Neuronal stem cell (in vitro differentiated cells): ENCODE measurements at regions not wholly inside any gene's neighbourhood (a gene's known extent, or its start where the extent isn't known, plus 50 kb on each side); places are given as distances from the start of the nearest gene placed in this dataset.

Experiments
- DNase-seq: peaks from one replicate; pipeline ENCODE4 v3.0.0-alpha.2; 2013; ENCODE audit warnings: low spot score
- H2AFZ ChIP-seq: one replicate; pipeline ENCODE4 v1.6.1; 2013; ENCODE audit warnings: mild to moderate bottlenecking, low read length, inconsistent platforms
- H2AK5ac ChIP-seq: 2 replicates; pipeline ENCODE4 v1.6.1; 2013; ENCODE audit warnings: low read depth, mild to moderate bottlenecking, inconsistent platforms, low read length, moderate library complexity, mixed read lengths
- H2BK120ac ChIP-seq: 2 replicates; pipeline ENCODE4 v1.6.1; 2013; ENCODE audit warnings: low read depth, mild to moderate bottlenecking, inconsistent platforms, low read length, moderate library complexity, mixed read lengths
- H2BK12ac ChIP-seq: one replicate; pipeline ENCODE4 v1.6.1; 2013; ENCODE audit warnings: low read length, inconsistent platforms
- H2BK15ac ChIP-seq: 2 replicates; pipeline ENCODE4 v1.6.1; 2013; ENCODE audit warnings: mild to moderate bottlenecking, low read length, inconsistent platforms, mixed read lengths
- H2BK5ac ChIP-seq: one replicate; pipeline ENCODE4 v1.6.1; 2013; ENCODE audit warnings: inconsistent platforms, mild to moderate bottlenecking, low read length, moderate library complexity
- H3K14ac ChIP-seq: one replicate; pipeline ENCODE4 v1.6.1; 2013; ENCODE audit warnings: low read length, inconsistent platforms
- H3K18ac ChIP-seq: 2 replicates; pipeline ENCODE4 v1.6.1; 2013; ENCODE audit warnings: low read length, inconsistent platforms
- H3K23ac ChIP-seq: 2 replicates; pipeline ENCODE4 v1.6.1; 2013; ENCODE audit warnings: low read depth, mild to moderate bottlenecking, mixed read lengths, low read length, inconsistent platforms; ENCODE audit not compliant: poor library complexity
- H3K27ac ChIP-seq: replicated peaks from 3 replicates; pipeline ENCODE4 v1.5.1; 2013; ENCODE audit warnings: low read length, inconsistent platforms
- H3K27me3 ChIP-seq, 3 experiments: 2 replicates each; pipeline ENCODE4 v1.6.1; 2013; ENCODE audit warnings: low read length in 3 of 3, mild to moderate bottlenecking in 2 of 3, inconsistent platforms in 1 of 3, low read depth in 1 of 3, mixed read lengths in 1 of 3, moderate library complexity in 1 of 3; ENCODE audit not compliant: control insufficient read depth in 3 of 3, insufficient read depth in 3 of 3
- H3K36me3 ChIP-seq, 2 donors: replicated peaks in 1 of 2; 2 replicates each; pipeline ENCODE4 v1.6.1; 2013; ENCODE audit warnings: low read length in 2 of 2; ENCODE audit not compliant: control insufficient read depth in 2 of 2, insufficient read depth in 2 of 2
- H3K4ac ChIP-seq: 2 replicates; pipeline ENCODE4 v1.6.1; 2013; ENCODE audit warnings: inconsistent platforms, mild to moderate bottlenecking, low read length, moderate library complexity
- H3K4me1 ChIP-seq, 2 donors: 1 replicate in 1 of 2; 2 replicates in 1 of 2; pipeline ENCODE4 v1.6.1; 2013; ENCODE audit warnings: low read length in 2 of 2, low read depth in 1 of 2; ENCODE audit not compliant: control insufficient read depth in 2 of 2, insufficient read depth in 1 of 2
- H3K4me2 ChIP-seq: one replicate; pipeline ENCODE4 v1.6.1; 2013; ENCODE audit warnings: mild to moderate bottlenecking, low read length, inconsistent platforms; ENCODE audit not compliant: insufficient read depth, poor library complexity, severe bottlenecking
- H3K4me3 ChIP-seq, 2 donors: 2 replicates each; pipeline ENCODE4 v1.5.1; 2013; ENCODE audit warnings: low read length in 2 of 2, mild to moderate bottlenecking in 2 of 2, inconsistent platforms in 1 of 2, moderate library complexity in 1 of 2
- H3K79me1 ChIP-seq: one replicate; pipeline ENCODE4 v1.6.1; 2013; ENCODE audit warnings: low read depth, mild to moderate bottlenecking, inconsistent platforms, low read length, moderate library complexity
- H3K9ac ChIP-seq: one replicate; pipeline ENCODE4 v1.6.1; 2013; ENCODE audit warnings: mild to moderate bottlenecking, low read depth, low read length, inconsistent platforms; ENCODE audit not compliant: poor library complexity
- H3K9me3 ChIP-seq, 2 donors: replicated peaks in 1 of 2; 2 replicates each; pipeline versions ENCODE3 to v1.6.1; 2013; ENCODE audit warnings: low read length in 2 of 2, mild to moderate bottlenecking in 2 of 2, inconsistent platforms in 1 of 2, low read depth in 1 of 2, mixed read lengths in 1 of 2, moderate library complexity in 1 of 2; ENCODE audit not compliant: control insufficient read depth in 2 of 2, insufficient read depth in 1 of 2
- H4K8ac ChIP-seq: one replicate; pipeline ENCODE4 v1.6.1; 2013; ENCODE audit warnings: low read depth, mild to moderate bottlenecking, inconsistent platforms, low read length, moderate library complexity
- H4K91ac ChIP-seq: one replicate; pipeline ENCODE4 v1.6.1; 2013; ENCODE audit warnings: low read length, low read depth, mild to moderate bottlenecking, inconsistent platforms; ENCODE audit not compliant: poor library complexity
- WGBS, 2 donors: extraction: QIAGEN DNeasy Blood & Tissue Kit; methylation state at CpG; one replicate each; pipeline ENCODE4 v1.1.7; 2013; ENCODE audit warnings: missing lambda C conversion rate in 2 of 2, mixed read lengths in 1 of 2; ENCODE audit not compliant: insufficient read length in 2 of 2, insufficient replicate concordance in 1 of 2; ENCODE audit errors: extremely low coverage in 2 of 2; 5-methylcytosine and 5-hydroxymethylcytosine counted together

DNA sequence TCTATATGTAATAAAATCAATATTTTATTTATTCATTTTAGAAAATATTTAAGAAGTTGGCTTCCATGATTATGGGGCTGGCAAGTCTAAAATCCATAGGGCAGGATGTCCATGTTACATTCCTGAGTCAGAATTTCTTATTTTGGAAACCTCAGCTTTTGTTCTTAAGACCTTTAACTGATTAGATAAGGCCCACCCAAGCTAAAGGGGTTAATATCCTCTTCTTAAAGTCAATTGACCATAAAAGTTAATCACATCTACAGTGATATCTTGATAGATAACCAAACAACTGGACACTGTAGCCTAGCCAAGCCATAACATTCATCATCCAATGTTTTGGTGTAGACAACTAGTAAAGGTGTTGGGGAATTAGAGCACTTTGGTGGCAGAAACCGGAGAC, 1035.4 kb upstream of the ZEB2 start:
- no peak overlapping the region for H2BK15ac ChIP-seq
- H3K4me1 ChIP-seq = peaks cover 0 to 11% of the 10 kb centered on the region in 2 donors
- no peak overlapping the region for H3K9ac ChIP-seq
- no peak overlapping the region for H2AFZ ChIP-seq
- no peak overlapping the region for H4K91ac ChIP-seq
- H3K36me3 ChIP-seq = no peaks in the 10 kb centered on the region
- H3K18ac ChIP-seq = no peak overlapping the region
- no peak overlapping the region for H3K27ac ChIP-seq
- H3K9me3 ChIP-seq = no peaks in the 10 kb centered on the region
- no peak overlapping the region for H3K14ac ChIP-seq
- H3K4me3 ChIP-seq = no peak overlapping the region
- no peak overlapping the region for H3K4ac ChIP-seq
- no peak overlapping the region for H2BK120ac ChIP-seq
- no peak overlapping the region for H2BK12ac ChIP-seq
- DNase-seq = no peak
- H4K8ac ChIP-seq = no peak overlapping the region
- WGBS, 2 donors = no CpG with 5 or more reads among the region's 1 CpG
- no peaks in the 10 kb centered on the region for H3K27me3 ChIP-seq
- H3K4me2 ChIP-seq = no peak overlapping the region
- H3K79me1 ChIP-seq = no peaks in the 10 kb centered on the region
- no peak overlapping the region for H2BK5ac ChIP-seq
- H2AK5ac ChIP-seq = no peak overlapping the region
- H3K23ac ChIP-seq = no peak overlapping the region

DNA sequence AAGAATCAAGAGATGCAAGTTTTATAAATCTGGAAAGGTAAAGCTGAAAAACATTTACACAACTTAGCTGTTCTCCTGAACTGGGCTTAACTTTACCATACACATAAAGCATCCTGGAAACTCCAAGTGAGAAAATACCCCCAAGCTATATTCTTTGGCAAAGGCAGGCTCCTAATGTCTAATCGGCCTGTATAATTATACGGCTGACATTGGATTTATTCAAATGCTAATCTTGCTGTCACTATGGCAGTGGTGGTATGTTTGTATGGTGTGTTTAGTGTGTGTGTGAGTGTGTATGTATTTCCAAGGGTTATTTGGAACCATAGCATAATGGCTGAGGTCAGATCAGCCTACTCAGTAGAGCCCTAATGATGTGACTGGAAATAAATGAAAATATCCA, 1031.8 kb upstream of the ZEB2 start:
- WGBS, 2 donors = no CpG with 5 or more reads among the region's 2 CpGs
- no peak for DNase-seq
- H3K23ac ChIP-seq = no peak overlapping the region

DNA sequence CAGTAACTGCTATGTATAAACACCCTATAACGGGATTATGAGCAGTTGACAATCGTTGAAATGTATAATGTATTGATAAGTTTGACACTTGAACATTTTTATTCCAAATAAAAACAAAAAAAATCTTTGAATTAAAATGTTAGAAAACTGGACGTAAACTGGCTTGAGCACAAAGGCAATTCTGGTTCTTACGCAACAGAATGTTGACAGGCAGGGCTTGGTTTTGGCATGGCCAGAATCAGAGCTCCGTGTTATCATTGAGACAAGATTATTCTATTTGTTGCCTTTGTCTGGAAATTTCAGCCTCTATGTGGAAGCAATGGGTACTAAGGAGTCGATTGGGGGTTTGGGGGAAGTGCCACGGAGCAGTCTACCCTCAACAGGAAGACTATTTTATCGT, 1028.6 kb upstream of the ZEB2 start:
- Histone ChIP-seq H2BK120ac (no peak overlapping the region), H3K79me1 (no peaks in the 10 kb centered on the region), H3K9me3 (no peaks in the 10 kb centered on the region), H2BK15ac (no peak overlapping the region), H3K4me3 (no peak overlapping the region), H3K14ac (no peak overlapping the region), H2BK12ac (no peak overlapping the region), H2BK5ac (no peak overlapping the region), H3K4me2 (no peak overlapping the region), H3K4me1 (peaks cover 2 to 8% of the 10 kb centered on the region in 2 donors), H2AK5ac (no peak overlapping the region), H3K18ac (no peak overlapping the region), H4K8ac (no peak overlapping the region), H3K36me3 (no peaks in the 10 kb centered on the region), H3K23ac (no peak overlapping the region), H3K27me3 (no peaks in the 10 kb centered on the region), H3K9ac (no peak overlapping the region), H3K27ac (no peak overlapping the region), H3K4ac (no peak overlapping the region), H4K91ac (no peak overlapping the region), H2AFZ (no peak overlapping the region)
- DNase-seq = no peak
- WGBS, 2 donors = no CpG with 5 or more reads among the region's 8 CpGs

More for the DNA sequence above, 1031.8 kb upstream of the ZEB2 start:
- no peak overlapping the region for H2BK12ac ChIP-seq
- H3K9me3 ChIP-seq = no peaks in the 10 kb centered on the region
- H2BK15ac ChIP-seq = no peak overlapping the region
- no peak overlapping the region for H3K18ac ChIP-seq
- H3K4me2 ChIP-seq = no peak overlapping the region
- H2BK120ac ChIP-seq = no peak overlapping the region
- H3K4me1 ChIP-seq = peaks cover 0 to 8% of the 10 kb centered on the region in 2 donors
- H3K14ac ChIP-seq = no peak overlapping the region
- H4K8ac ChIP-seq = no peak overlapping the region
- no peak overlapping the region for H2AFZ ChIP-seq
- H3K27me3 ChIP-seq = no peaks in the 10 kb centered on the region
- no peaks in the 10 kb centered on the region for H3K79me1 ChIP-seq
- no peaks in the 10 kb centered on the region for H3K36me3 ChIP-seq
- no peak overlapping the region for H3K4ac ChIP-seq
- H2AK5ac ChIP-seq = no peak overlapping the region
- no peak overlapping the region for H4K91ac ChIP-seq
- no peak overlapping the region for H3K4me3 ChIP-seq
- no peak overlapping the region for H3K9ac ChIP-seq
- no peak overlapping the region for H2BK5ac ChIP-seq
- H3K27ac ChIP-seq = no peak overlapping the region

DNA sequence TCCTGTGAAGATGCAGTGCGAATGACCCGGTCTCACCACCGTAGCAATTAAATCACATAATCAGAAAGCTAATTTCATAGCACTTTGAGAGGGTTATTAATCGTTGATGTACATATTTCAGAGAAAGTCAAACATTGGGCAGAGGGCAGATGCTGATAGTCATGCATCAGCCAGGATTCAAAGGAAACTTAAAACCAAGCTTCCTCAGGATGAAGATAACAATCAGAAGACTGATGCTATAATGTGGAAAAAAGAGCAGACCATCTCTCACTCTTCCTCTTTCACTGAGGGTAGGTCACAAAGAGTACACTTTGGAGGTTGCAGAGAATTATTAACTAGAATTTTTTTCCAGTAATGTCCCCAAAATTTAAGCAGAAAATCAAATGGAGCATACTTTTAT, 1027.7 kb upstream of the ZEB2 start:
- Histone ChIP-seq H4K91ac (no peak overlapping the region), H3K36me3 (no peaks in the 10 kb centered on the region), H2BK120ac (no peak overlapping the region), H3K18ac (no peak overlapping the region), H2BK15ac (no peak overlapping the region), H3K9ac (no peak overlapping the region), H3K4me3 (no peak overlapping the region), H4K8ac (no peak overlapping the region), H3K14ac (no peak overlapping the region), H2BK12ac (no peak overlapping the region), H2BK5ac (no peak overlapping the region), H3K79me1 (no peaks in the 10 kb centered on the region), H2AK5ac (no peak overlapping the region), H3K27ac (no peak overlapping the region), H3K4me1 (peaks cover 2 to 8% of the 10 kb centered on the region in 2 donors), H3K4ac (no peak overlapping the region), H2AFZ (no peak overlapping the region), H3K4me2 (no peak overlapping the region), H3K9me3 (no peaks in the 10 kb centered on the region), H3K27me3 (no peaks in the 10 kb centered on the region), H3K23ac (no peak overlapping the region)
- DNase-seq = no peak
- no CpG with 5 or more reads among the region's 4 CpGs for WGBS, 2 donors
